NCI-H82 (cell line): ENCODE measurements at regions not wholly inside any gene's neighbourhood (a gene's known extent, or its start where the extent isn't known, plus 50 kb on each side); places are given as distances from the start of the nearest gene placed in this dataset.

Source experiments
- DNase-seq: peaks from one replicate; lab custom pipeline; 2025; lab: John Stamatoyannopoulos, UW

- peak; percentile 80 for DNase-seq
Measured at GRCh38 chr3:70120357-70120966, 120.9 kb downstream of the SAMMSON start.

DNA sequence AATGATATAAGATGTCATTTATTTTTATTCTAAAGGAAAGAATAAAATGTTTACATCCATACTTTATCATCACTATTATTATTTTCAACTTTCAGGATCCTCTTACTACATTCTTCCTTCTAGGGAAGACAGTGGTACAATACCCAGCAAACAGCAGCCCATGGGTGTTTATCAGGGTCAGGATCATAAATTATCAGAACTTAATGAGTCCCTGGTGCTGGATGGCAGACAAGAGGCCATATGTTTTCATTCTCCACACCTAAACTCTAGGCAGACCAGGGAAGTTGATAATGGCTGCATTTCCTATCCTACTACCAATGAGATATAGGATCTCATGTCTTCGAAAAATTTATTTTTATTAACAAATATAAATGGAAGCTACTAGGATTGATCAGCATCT lies 127.7 kb downstream of the SAMMSON start:
- DNase-seq, result no peak

DNA sequence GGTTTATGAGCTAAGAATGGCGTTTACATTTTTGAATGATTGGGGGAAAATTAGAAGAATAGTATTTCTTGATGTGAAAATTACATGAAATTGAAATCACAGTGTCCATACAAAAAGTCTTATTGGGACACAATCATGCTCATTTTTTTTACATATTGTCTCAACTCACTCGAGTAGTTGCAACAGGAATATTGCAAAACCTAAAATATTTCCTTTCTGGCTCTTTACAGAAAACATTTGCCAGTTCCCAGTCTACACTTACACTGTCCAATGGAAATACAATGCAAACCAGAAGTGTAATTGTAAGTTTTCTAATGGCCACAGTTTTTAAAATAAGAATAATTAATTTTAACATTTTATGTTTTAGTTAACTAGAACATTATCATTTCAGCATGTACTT lies 137.8 kb downstream of the SAMMSON start:
- DNase-seq, result no peak

- no peak for DNase-seq
Measured at GRCh38 chr3:70138606-70139005, 139.1 kb downstream of the SAMMSON start.
